A549 (cell line): ENCODE measurements at regions not wholly inside any gene's neighbourhood (a gene's known extent, or its start where the extent isn't known, plus 50 kb on each side); places are given as distances from the start of the nearest gene placed in this dataset.
"Not testable (repeated sequence)": the region's sequence is repeated elsewhere in the genome, so short reads cannot be mapped to it uniquely, and the experiment has no call there.

Experiments
- ATAC-seq, 2 experiments: fragments of 200-7000 bp in 1 of 2; fragments of >200 bp in 1 of 2; cut with Nextera tagmentation in 1 of 2; cut with Tn5 transposase in 1 of 2; 3 replicates each; pipeline versions ENCODE4 v1.8.0 to v1.9.1; 2018 to 2020; ENCODE audit warnings: mild to moderate bottlenecking in 1 of 2, moderate library complexity in 1 of 2
- CTCF ChIA-PET: fragments of 300-600 bp; sonication (Branson Sonifier 250); formaldehyde crosslinking; extraction: SDS; loops from one replicate; lab custom pipeline; 2021; ENCODE audit warnings: antibody characterized with exemption, inconsistent platforms; lab: Yijun Ruan, JAX
- POLR2A ChIA-PET: fragments of 350-600 bp; formaldehyde crosslinking; extraction: SDS; loops from one replicate; lab custom pipeline; 2021; ENCODE audit warnings: antibody characterized with exemption, inconsistent platforms; lab: Yijun Ruan, JAX
- DNase-seq, 2 experiments: peaks; one replicate each; pipeline versions ENCODE4 v3.0.0 to v3.0.0-alpha.2; 2011 to 2016; ENCODE audit warnings: low read depth in 1 of 2, low spot score in 1 of 2
- FAIRE-seq: peaks from 2 replicates; lab custom pipeline; 2011; peaks lifted over from hg19 to GRCh38; lab: Jason Lieb, UNC
- H3K27ac ChIP-seq, 2 experiments: fragments of >200 bp; sonication (Bioruptor Twin); formaldehyde crosslinking; 3 replicates each; pipeline ENCODE4 v1.5.1; 2016 to 2017
- H3K4me1 ChIP-seq: fragments of >200 bp; sonication (Bioruptor Twin); formaldehyde crosslinking; 3 replicates; pipeline ENCODE4 v1.6.1; 2016
- H3K4me2 ChIP-seq: fragments of >200 bp; sonication (Bioruptor Twin); formaldehyde crosslinking; 3 replicates; pipeline ENCODE4 v1.6.1; 2016
- H3K4me3 ChIP-seq: fragments of >200 bp; sonication (Bioruptor Twin); formaldehyde crosslinking; 3 replicates; pipeline ENCODE4 v1.5.1; 2016
- H3K9me3 ChIP-seq: fragments of >200 bp; sonication (Bioruptor Twin); formaldehyde crosslinking; 3 replicates; pipeline ENCODE4 v1.6.1; 2016
- ATOH8 ChIP-seq: fragments of 250-450 bp; sonication (Bioruptor Pico); IDR thresholded peaks from 2 replicates; pipeline ENCODE4 v1.5.0; 2020; ENCODE audit warnings: low read depth, mild to moderate bottlenecking, moderate library complexity
- CBX8 ChIP-seq: fragments of 200-600 bp; sonication (generic); IDR thresholded peaks from 2 replicates; pipeline ENCODE4 v1.6.1; 2016
- CEBPB ChIP-seq, 2 experiments: fragments of >200 bp in 1 of 2; sonication (Bioruptor Twin) in 1 of 2; formaldehyde crosslinking in 1 of 2; IDR thresholded peaks; 2 replicates each; pipeline ENCODE4 v1.6.1; 2012 to 2016
- CHD2 ChIP-seq: fragments of 150-350 bp; IDR thresholded peaks from 2 replicates; pipeline ENCODE4 v1.6.1; 2014; ENCODE audit warnings: low read length; ENCODE audit not compliant: partially characterized antibody
- EP300 ChIP-seq, 2 experiments: fragments of >200 bp; sonication (Bioruptor Twin); formaldehyde crosslinking; IDR thresholded peaks; 2 replicates in 1 of 2; 3 replicates in 1 of 2; pipeline ENCODE4 v1.6.1; 2016 to 2017
- FOSB ChIP-seq: fragments of 250-450 bp; sonication (Bioruptor Pico); IDR thresholded peaks from 2 replicates; pipeline ENCODE4 v1.5.0; 2020; ENCODE audit warnings: mild to moderate bottlenecking, moderate library complexity
- FOSL2 ChIP-seq, 2 experiments: fragments of 450-650 bp in 1 of 2; fragments of >200 bp in 1 of 2; sonication (Bioruptor Twin) in 1 of 2; formaldehyde crosslinking; IDR thresholded peaks; 2 replicates each; pipeline versions ENCODE4 v1.5.0 to v1.6.1; 2016 to 2020; ENCODE audit warnings: mild to moderate bottlenecking in 1 of 2, moderate library complexity in 1 of 2
- FOXS1 ChIP-seq: fragments of 250-450 bp; sonication (Bioruptor Pico); IDR thresholded peaks from 2 replicates; pipeline ENCODE4 v1.5.0; 2020; ENCODE audit warnings: mild to moderate bottlenecking, moderate library complexity
- GATA3 ChIP-seq: IDR thresholded peaks from 2 replicates; pipeline ENCODE4 v1.6.1; 2012; ENCODE audit warnings: borderline replicate concordance
- HOXA7 ChIP-seq: fragments of 250-450 bp; sonication (Bioruptor Pico); IDR thresholded peaks from 2 replicates; pipeline ENCODE4 v1.5.0; 2020; ENCODE audit warnings: mild to moderate bottlenecking, moderate library complexity
- HOXB5 ChIP-seq: fragments of 250-450 bp; sonication (Bioruptor Pico); IDR thresholded peaks from 2 replicates; pipeline ENCODE4 v1.5.0; 2020; ENCODE audit warnings: mild to moderate bottlenecking, moderate library complexity
- JUN ChIP-seq, 2 experiments: fragments of >200 bp; sonication (Bioruptor Twin); formaldehyde crosslinking; IDR thresholded peaks; 2 replicates in 1 of 2; 3 replicates in 1 of 2; pipeline ENCODE4 v1.6.1; 2016 to 2017
- JUNB ChIP-seq: fragments of >200 bp; sonication (Bioruptor Twin); formaldehyde crosslinking; IDR thresholded peaks from 2 replicates; pipeline ENCODE4 v1.6.1; 2016
- KDM5A ChIP-seq: fragments of 200-600 bp; sonication (generic); IDR thresholded peaks from 2 replicates; pipeline ENCODE4 v1.6.1; 2016; ENCODE audit warnings: antibody characterized with exemption, mild to moderate bottlenecking
- MAFK ChIP-seq: fragments of 450-650 bp; IDR thresholded peaks from 2 replicates; pipeline ENCODE4 v1.6.1; 2014; ENCODE audit not compliant: partially characterized antibody
- MYC ChIP-seq: IDR thresholded peaks from 2 replicates; pipeline ENCODE4 v1.6.1; 2012; ENCODE audit warnings: mild to moderate bottlenecking, inconsistent platforms, low read length, improper control_type of control experiment, borderline replicate concordance
- POLR2A ChIP-seq: IDR thresholded peaks from 2 replicates; pipeline ENCODE4 v1.6.1; 2012; ENCODE audit warnings: mild to moderate bottlenecking, low read length
- POLR2AphosphoS2 ChIP-seq: conservative IDR thresholded peaks from 2 replicates; pipeline ENCODE4 v1.6.1; 2012; ENCODE audit warnings: low read length, improper control_type of control experiment, inconsistent platforms
- RAD21 ChIP-seq, 2 experiments: fragments of >200 bp in 1 of 2; sonication (Bioruptor Twin) in 1 of 2; formaldehyde crosslinking in 1 of 2; IDR thresholded peaks in 1 of 2; conservative IDR thresholded peaks in 1 of 2; 2 replicates in 1 of 2; 3 replicates in 1 of 2; pipeline ENCODE4 v1.6.1; 2012 to 2018; ENCODE audit warnings: inconsistent platforms in 1 of 2
- RARB ChIP-seq: fragments of 250-450 bp; sonication (Bioruptor Pico); IDR thresholded peaks from 2 replicates; pipeline ENCODE4 v1.8.0; 2021; ENCODE audit warnings: mild to moderate bottlenecking, moderate library complexity
- RNF2 ChIP-seq: fragments of 200-600 bp; sonication (generic); IDR thresholded peaks from 2 replicates; pipeline ENCODE4 v1.6.1; 2016; ENCODE audit warnings: low read depth, mild to moderate bottlenecking, antibody characterized with exemption, moderate library complexity, borderline replicate concordance
- SMC3 ChIP-seq: fragments of >200 bp; sonication (Bioruptor Twin); formaldehyde crosslinking; IDR thresholded peaks from 3 replicates; pipeline ENCODE4 v1.6.1; 2018; ENCODE audit warnings: inconsistent platforms
- TP53 ChIP-seq: fragments of 250-450 bp; sonication (Bioruptor Pico); IDR thresholded peaks from 2 replicates; pipeline ENCODE4 v1.5.0; 2021; ENCODE audit warnings: mild to moderate bottlenecking, moderate library complexity
- ZC3H11A ChIP-seq: fragments of 450-650 bp; IDR thresholded peaks from 2 replicates; pipeline ENCODE4 v1.6.1; 2014; ENCODE audit warnings: antibody characterized with exemption, mild to moderate bottlenecking
- WGBS: methylation state at CpG from one replicate; pipeline ENCODE4 v1.1.6; 2017; ENCODE audit errors: missing lambda C conversion rate; 5-methylcytosine and 5-hydroxymethylcytosine counted together
- TF ChIP-seq, protein P1 (sequence below): fragments of >200 bp; sonication (Bioruptor Twin); formaldehyde crosslinking; IDR thresholded peaks from 3 replicates; pipeline ENCODE4 v1.6.1; 2016
- TF ChIP-seq, protein P2 (sequence below): fragments of 150-350 bp; IDR thresholded peaks from 2 replicates; pipeline ENCODE4 v1.6.1; 2014; ENCODE audit warnings: low read depth, mild to moderate bottlenecking, low read length

GRCh38 chr10:4227586-4227985, 442.6 kb upstream of the KLF6 start:
- DNase-seq (no peak), FAIRE-seq (no peak), ATAC-seq (no peak)
- TF ChIP-seq FOSL2 (IDR thresholded peaks at IDR 0.05) (no peak), FOSL2 (CRISPR knock-in tag; IDR thresholded peaks at IDR 0.05) (no peak), JUN (IDR thresholded peaks at IDR 0.05) (no peak), TP53 (CRISPR knock-in tag) (no peak), HOXB5 (CRISPR knock-in tag) (no peak), RAD21 (conservative IDR thresholded peaks at IDR 0.05 in 1 of 2, IDR thresholded peaks at IDR 0.05 in 1 of 2) (no peak), EP300 (IDR thresholded peaks at IDR 0.05) (no peak), ZC3H11A (no peak), FOXS1 (CRISPR knock-in tag) (no peak), JUNB (no peak), POLR2A (no peak), HOXA7 (CRISPR knock-in tag) (no peak), KDM5A (no peak)
- TF ChIP-seq, protein P1, sequence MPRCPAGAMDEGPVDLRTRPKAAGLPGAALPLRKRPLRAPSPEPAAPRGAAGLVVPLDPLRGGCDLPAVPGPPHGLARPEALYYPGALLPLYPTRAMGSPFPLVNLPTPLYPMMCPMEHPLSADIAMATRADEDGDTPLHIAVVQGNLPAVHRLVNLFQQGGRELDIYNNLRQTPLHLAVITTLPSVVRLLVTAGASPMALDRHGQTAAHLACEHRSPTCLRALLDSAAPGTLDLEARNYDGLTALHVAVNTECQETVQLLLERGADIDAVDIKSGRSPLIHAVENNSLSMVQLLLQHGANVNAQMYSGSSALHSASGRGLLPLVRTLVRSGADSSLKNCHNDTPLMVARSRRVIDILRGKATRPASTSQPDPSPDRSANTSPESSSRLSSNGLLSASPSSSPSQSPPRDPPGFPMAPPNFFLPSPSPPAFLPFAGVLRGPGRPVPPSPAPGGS, result no peak
- ChIA-PET POLR2A (no interaction called here), CTCF (no interaction called here)
- Histone ChIP-seq H3K27ac (no peak overlapping the region), H3K4me2 (no peak overlapping the region), H3K9me3 (no peaks in the 10 kb centered on the region), H3K4me3 (no peak overlapping the region), H3K4me1 (no peaks in the 10 kb centered on the region)

GRCh38 chr10:4226941-4227540, 442.0 kb upstream of the KLF6 start:
- Histone ChIP-seq H3K27ac (no peak overlapping the region), H3K9me3 (no peaks in the 10 kb centered on the region), H3K4me1 (no peaks in the 10 kb centered on the region), H3K4me3 (no peak overlapping the region), H3K4me2 (no peak overlapping the region)
- WGBS, result 58% methylated on average over 4 of the region's 4 CpGs
- ATAC-seq, result no peak
- no peak for FAIRE-seq
- TF ChIP-seq, protein P2, sequence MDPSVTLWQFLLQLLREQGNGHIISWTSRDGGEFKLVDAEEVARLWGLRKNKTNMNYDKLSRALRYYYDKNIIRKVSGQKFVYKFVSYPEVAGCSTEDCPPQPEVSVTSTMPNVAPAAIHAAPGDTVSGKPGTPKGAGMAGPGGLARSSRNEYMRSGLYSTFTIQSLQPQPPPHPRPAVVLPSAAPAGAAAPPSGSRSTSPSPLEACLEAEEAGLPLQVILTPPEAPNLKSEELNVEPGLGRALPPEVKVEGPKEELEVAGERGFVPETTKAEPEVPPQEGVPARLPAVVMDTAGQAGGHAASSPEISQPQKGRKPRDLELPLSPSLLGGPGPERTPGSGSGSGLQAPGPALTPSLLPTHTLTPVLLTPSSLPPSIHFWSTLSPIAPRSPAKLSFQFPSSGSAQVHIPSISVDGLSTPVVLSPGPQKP, result no peak
- ChIA-PET POLR2A (no interaction called here), CTCF (no interaction called here)
- DNase-seq, result no peak

- H3K9me3 ChIP-seq, result no peaks in the 10 kb centered on the region
- no peak for ATAC-seq
- no peak for DNase-seq
- no peaks in the 10 kb centered on the region for H3K4me1 ChIP-seq
- no peak for TF ChIP-seq MYC
- no peak for TF ChIP-seq EP300 (IDR thresholded peaks at IDR 0.05)
- no peak for TF ChIP-seq GATA3
- no peak for TF ChIP-seq HOXB5 (CRISPR knock-in tag)
- TF ChIP-seq MAFK, result no peak
- TF ChIP-seq FOXS1 (CRISPR knock-in tag), result no peak
- no peak for TF ChIP-seq CBX8
- no peak for TF ChIP-seq CEBPB (IDR thresholded peaks at IDR 0.05)
- no peak for TF ChIP-seq CHD2
- TF ChIP-seq RARB, result no peak
- no peak for TF ChIP-seq RAD21 (conservative IDR thresholded peaks at IDR 0.05 in 1 of 2, IDR thresholded peaks at IDR 0.05 in 1 of 2)
- TF ChIP-seq POLR2AphosphoS2, result no peak
- TF ChIP-seq HOXA7 (CRISPR knock-in tag), result no peak
- TF ChIP-seq FOSB, result no peak
- no peak for TF ChIP-seq RNF2
- TF ChIP-seq SMC3, result no peak
- no peak for TF ChIP-seq ATOH8 (CRISPR knock-in tag)
- WGBS, result 92% methylated on average over 6 of the region's 6 CpGs
- CTCF ChIA-PET, result no interaction called here
- H3K4me3 ChIP-seq, result no peak overlapping the region
- POLR2A ChIA-PET, result no interaction called here
- FAIRE-seq, result no peak
- no peak overlapping the region for H3K27ac ChIP-seq
- no peak overlapping the region for H3K4me2 ChIP-seq
Measured at GRCh38 chr10:4224178-4224577, 439.2 kb upstream of the KLF6 start.

DNA sequence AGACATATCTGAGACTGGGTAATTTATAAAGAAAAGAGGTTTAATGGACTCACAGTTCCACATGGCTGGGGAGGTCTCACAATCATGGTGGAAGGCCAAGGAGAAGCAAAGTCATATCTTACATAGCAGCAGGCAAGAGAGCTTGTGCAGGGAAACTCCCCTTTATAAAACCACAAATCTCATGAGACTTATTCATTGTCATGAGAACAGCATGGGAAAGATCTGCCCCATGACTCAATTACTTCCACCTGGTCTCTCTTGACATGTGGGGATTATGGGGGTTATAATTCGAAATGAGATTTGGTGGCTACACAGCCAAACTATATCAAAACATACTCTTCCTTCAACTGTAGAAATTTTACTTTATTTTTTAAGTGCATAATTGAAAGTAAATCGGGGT, 436.3 kb upstream of the KLF6 start:
- H3K4me3 ChIP-seq, H3K27ac ChIP-seq, ATAC-seq, H3K4me1 ChIP-seq, H3K9me3 ChIP-seq, POLR2A ChIA-PET, DNase-seq, CTCF ChIA-PET, H3K4me2 ChIP-seq, FAIRE-seq: not testable (repeated sequence)
- WGBS, result 35% methylated on average over 2 of the region's 2 CpGs
